ENCODE measurements at regions not wholly inside any gene's neighbourhood (a gene's known extent, or its start where the extent isn't known, plus 50 kb on each side); places are given as distances from the start of the nearest gene placed in this dataset.

DNA sequence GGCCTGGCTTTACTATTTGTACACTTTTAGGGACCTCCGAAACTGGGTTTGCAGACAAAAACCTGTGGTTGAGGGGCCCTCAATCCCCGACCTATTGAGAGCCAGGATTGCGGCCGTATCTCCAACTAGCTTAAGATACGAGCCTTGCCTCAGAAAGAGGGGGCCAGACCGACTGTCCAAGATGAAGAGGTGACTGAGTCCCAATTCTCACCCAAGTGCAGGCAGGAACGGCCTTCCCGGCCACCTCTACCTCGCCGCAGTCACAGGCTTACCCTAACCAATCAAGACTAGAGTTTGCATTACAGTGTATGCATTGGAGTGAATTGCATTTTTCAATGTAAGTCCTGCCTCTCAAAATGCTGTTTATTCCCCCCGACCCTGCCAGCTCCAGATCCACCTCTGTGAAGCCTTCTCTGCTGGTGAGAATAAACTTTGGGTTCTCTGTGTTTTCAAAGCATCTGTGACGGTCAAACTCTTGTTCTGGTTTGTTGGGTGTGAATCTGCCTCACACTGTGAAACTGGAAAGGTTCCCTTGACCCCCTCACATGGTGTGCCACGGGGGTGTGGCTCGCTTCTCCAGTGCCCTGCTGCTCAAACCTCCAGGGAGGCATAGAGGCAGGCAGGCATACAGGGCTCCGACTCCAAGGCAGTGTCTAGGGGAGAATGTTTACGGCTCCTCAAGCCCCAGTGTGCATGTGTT, 62.2 kb upstream of the WLS start:
- H3K27me3 ChIP-seq (ENCODE audit: control insufficient read depth, extremely low read depth, insufficient read depth, low read length): no peaks in the 10 kb centered on the region
- no peak overlapping the region for H3K9ac ChIP-seq (ENCODE audit: control insufficient read depth, extremely low read depth, insufficient read depth, low read length)
- FAIRE-seq: no peak
- H4K20me1 ChIP-seq (ENCODE audit: control insufficient read depth, extremely low read depth, insufficient read depth, low read length): no peaks in the 10 kb centered on the region
- no peak overlapping the region for H2AFZ ChIP-seq (ENCODE audit: control insufficient read depth, low read length)
- no peaks in the 10 kb centered on the region for H3K9me1 ChIP-seq (ENCODE audit: control insufficient read depth, extremely low read depth, insufficient read depth, low read length)
- dilution Hi-C loops (cut with MboI; ENCODE audit: extremely low pct_ligation_motif_present, low sequenced_read_pairs): no loop called here
- H3K4me2 ChIP-seq (ENCODE audit: control insufficient read depth, extremely low read depth, insufficient read depth, low read depth, low read length): no peak overlapping the region
- DNase-seq (ENCODE audit: low read depth, low spot score): no peak
- TF ChIP-seq EZH2 (IDR thresholded peaks at IDR 0.05; ENCODE audit: low read length) (no peak), CTCF (optimal IDR thresholded peaks at IDR 0.05 in 1 of 3, IDR thresholded peaks at IDR 0.05 in 1 of 3, conservative IDR thresholded peaks at IDR 0.05 in 1 of 3; ENCODE audit: extremely low read depth in 1 of 3, insufficient read depth in 2 of 3, low read length in 3 of 3) (no peak)
- H3K36me3 ChIP-seq (ENCODE audit: control insufficient read depth in 2 of 2, extremely low read depth in 1 of 2, insufficient read depth in 2 of 2, low read length in 2 of 2): no peaks in the 10 kb centered on the region
- no peak overlapping the region for H3K4me3 ChIP-seq (ENCODE audit: control insufficient read depth in 2 of 3, extremely low read depth in 1 of 3, insufficient read depth in 2 of 3, low read depth in 1 of 3, low read length in 3 of 3)
- H3K27ac ChIP-seq (ENCODE audit: control insufficient read depth, insufficient read depth, low read length): no peak overlapping the region
- no peaks in the 10 kb centered on the region for H3K9me3 ChIP-seq (ENCODE audit: control insufficient read depth, low read depth, low read length)
- H3K79me2 ChIP-seq (ENCODE audit: control insufficient read depth, insufficient read depth, low read length): no peaks in the 10 kb centered on the region
- H3K4me1 ChIP-seq (ENCODE audit: control insufficient read depth, extremely low read depth, insufficient read depth, low read length): no peaks in the 10 kb centered on the region

DNA sequence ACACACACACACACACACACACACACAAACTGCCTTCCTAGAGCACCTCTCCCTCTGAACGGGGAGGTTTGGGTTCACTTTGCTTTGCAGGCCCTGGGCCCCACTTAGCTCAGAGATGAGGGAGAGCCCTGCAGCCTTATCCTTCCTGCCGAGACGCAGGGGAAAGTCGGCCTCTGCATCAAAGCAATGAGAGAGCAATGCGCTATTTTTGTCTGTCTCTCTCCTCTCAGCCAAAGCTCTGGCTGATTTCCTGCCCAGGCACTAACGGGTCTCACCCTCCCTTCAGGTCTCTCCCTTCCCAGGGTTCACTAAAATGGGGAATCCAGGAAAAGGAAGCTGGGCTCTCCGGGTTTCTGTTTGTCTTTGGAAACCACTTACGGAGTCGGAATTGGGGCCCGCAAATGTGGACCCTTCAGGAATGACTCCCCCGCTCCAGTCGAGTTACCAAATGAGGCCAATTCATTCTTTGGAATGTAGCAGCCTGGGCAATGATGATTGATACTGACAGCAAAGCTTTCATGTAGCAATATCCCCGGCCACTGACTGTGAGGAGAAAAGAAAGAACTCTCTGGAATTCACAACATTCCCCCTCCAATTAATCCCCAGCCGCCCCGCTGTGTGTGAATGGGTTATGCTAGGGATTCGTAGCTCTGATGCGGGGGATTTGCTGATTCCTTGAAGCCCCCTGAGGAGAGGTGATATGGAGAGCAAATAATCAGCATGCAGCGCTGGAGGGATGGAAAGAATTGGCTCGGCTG, 61.5 kb upstream of the WLS start:
- no peak overlapping the region for H3K27ac ChIP-seq (ENCODE audit: control insufficient read depth, insufficient read depth, low read length)
- H3K9me1 ChIP-seq (ENCODE audit: control insufficient read depth, extremely low read depth, insufficient read depth, low read length): no peaks in the 10 kb centered on the region
- no peak for FAIRE-seq
- dilution Hi-C loops (cut with MboI; ENCODE audit: extremely low pct_ligation_motif_present, low sequenced_read_pairs): no loop called here
- H3K36me3 ChIP-seq (ENCODE audit: control insufficient read depth in 2 of 2, extremely low read depth in 1 of 2, insufficient read depth in 2 of 2, low read length in 2 of 2): no peaks in the 10 kb centered on the region
- no peak overlapping the region for H3K4me3 ChIP-seq (ENCODE audit: control insufficient read depth in 2 of 3, extremely low read depth in 1 of 3, insufficient read depth in 2 of 3, low read depth in 1 of 3, low read length in 3 of 3)
- H3K9me3 ChIP-seq (ENCODE audit: control insufficient read depth, low read depth, low read length): no peaks in the 10 kb centered on the region
- no peak for TF ChIP-seq EZH2 (IDR thresholded peaks at IDR 0.05; ENCODE audit: low read length)
- no peak for TF ChIP-seq CTCF (optimal IDR thresholded peaks at IDR 0.05 in 1 of 3, IDR thresholded peaks at IDR 0.05 in 1 of 3, conservative IDR thresholded peaks at IDR 0.05 in 1 of 3; ENCODE audit: extremely low read depth in 1 of 3, insufficient read depth in 2 of 3, low read length in 3 of 3)
- H3K79me2 ChIP-seq (ENCODE audit: control insufficient read depth, insufficient read depth, low read length): no peaks in the 10 kb centered on the region
- H3K4me2 ChIP-seq (ENCODE audit: control insufficient read depth, extremely low read depth, insufficient read depth, low read depth, low read length): peak overlapping the region; percentile 22
- peak overlapping the region; percentile 54 for H2AFZ ChIP-seq (ENCODE audit: control insufficient read depth, low read length)
- H3K9ac ChIP-seq (ENCODE audit: control insufficient read depth, extremely low read depth, insufficient read depth, low read length): no peak overlapping the region
- H3K27me3 ChIP-seq (ENCODE audit: control insufficient read depth, extremely low read depth, insufficient read depth, low read length): no peaks in the 10 kb centered on the region
- DNase-seq (ENCODE audit: low read depth, low spot score): no peak
- no peaks in the 10 kb centered on the region for H4K20me1 ChIP-seq (ENCODE audit: control insufficient read depth, extremely low read depth, insufficient read depth, low read length)
- H3K4me1 ChIP-seq (ENCODE audit: control insufficient read depth, extremely low read depth, insufficient read depth, low read length): no peaks in the 10 kb centered on the region
